ENCODE measurements at regions not wholly inside any gene's neighbourhood (a gene's known extent, or its start where the extent isn't known, plus 50 kb on each side); places are given as distances from the start of the nearest gene placed in this dataset.

GRCh38 chr10:62584731-62585130, 210.6 kb downstream of the ZNF365 start:
- no peak for TF ChIP-seq CTCF (IDR thresholded peaks at IDR 0.05)
- no peak for TF ChIP-seq POLR2A (IDR thresholded peaks at IDR 0.05)
